Hepatic stellate cell (primary cell): ENCODE measurements at regions not wholly inside any gene's neighbourhood (a gene's known extent, or its start where the extent isn't known, plus 50 kb on each side); places are given as distances from the start of the nearest gene placed in this dataset.
"Not testable (repeated sequence)": the region's sequence is repeated elsewhere in the genome, so short reads cannot be mapped to it uniquely, and the experiment has no call there.

Experiments used
- DNase-seq: peaks from one replicate; pipeline ENCODE4 v3.0.0; 2011; ENCODE audit warnings: low spot score

DNA sequence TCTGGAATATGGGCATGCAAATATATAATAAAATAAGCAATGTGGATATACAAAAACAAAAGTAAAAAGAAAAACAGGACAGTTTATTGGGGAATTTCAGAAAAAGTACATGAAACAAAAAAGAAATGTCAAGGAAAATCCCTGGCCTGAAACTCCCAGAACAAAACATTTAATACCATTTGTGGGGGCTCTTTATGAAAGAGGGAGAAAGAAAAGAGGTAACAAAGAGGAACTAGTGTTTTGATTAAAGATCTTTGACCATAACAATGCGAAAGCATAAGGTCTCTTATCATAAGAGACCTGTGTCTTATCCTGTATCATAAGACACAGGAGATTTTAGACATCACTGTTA, 88.6 kb upstream of the ARID1B start:
- DNase-seq: no peak

DNA sequence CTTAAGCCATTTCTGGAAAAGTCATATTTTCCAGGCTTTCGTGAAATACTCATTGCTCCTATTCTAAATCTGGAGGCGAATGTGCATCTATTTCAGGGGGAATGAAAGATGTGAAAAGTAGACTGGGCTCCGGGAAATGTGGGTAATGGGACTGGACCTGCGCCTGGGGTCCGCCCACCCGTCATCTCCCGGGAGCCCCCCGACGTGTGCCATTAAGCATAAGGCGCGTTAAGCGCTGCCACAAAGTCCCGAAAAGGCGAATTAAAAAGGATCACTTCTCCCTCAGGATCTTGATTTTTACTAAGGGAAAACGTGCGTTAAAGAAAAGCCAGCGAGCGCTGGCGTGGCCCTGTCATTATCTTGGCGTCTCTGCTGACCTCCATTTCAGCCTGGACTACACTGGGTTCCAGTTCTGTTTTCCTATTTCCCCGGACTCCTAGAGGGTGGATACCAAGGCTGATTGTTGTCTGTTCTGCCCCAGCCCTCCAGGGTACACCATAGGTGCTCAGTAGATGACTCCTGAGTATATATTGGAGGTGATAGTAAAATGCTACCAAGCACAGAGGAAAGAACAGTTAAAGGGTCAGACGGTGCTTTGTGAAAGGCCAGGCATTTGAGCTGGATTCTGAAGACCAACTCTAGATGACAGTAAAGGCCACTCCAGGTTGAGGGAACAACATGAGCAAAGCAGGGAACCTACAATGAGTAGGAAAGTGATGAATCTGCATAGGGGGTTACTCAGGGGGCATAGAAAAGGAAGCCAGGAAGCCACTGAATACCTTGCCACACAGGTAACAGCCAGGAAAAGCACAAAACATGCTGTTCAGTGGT, 89.2 kb upstream of the ARID1B start:
- peak; percentile 27 for DNase-seq

DNA sequence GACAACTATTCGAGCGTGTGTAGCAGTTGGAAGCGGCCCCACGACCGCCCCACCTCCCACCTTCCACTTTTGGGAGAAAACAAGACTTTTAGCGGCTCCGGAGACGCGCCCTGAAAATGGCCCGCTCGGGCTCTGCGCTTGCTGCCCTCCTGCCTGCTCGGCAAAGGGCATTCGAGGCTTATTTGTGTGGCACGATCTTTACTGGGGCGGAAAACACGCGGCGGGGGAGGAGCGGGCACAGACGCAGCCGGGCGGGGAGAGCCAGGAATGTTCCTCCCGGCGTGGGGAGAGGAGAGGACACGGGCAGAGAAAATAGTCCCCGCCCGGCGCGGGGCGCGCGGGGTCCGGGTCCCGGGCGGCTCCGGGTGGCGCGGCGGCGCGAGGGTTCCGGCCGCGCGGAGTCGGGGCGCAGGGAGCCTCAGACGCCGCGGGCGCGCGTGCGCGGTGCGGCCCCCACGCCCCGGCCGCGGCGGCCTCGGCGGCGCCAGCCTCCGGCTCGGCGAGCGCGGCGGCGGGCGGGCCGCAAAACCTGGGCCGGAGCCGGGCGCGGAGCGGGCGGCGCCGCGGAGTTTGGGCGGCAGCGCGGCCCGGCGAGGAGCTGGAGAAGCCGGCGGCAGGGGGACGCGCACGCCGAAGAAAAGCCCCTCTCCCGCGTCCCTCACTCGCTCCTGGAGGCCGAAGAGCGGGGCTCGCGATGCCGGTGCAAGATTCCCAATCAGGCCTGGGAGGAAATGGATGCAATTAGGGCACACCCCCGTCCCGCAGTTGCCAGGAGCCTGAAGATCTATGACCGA, 90.0 kb upstream of the ARID1B start:
- DNase-seq: peak; percentile 92

DNA sequence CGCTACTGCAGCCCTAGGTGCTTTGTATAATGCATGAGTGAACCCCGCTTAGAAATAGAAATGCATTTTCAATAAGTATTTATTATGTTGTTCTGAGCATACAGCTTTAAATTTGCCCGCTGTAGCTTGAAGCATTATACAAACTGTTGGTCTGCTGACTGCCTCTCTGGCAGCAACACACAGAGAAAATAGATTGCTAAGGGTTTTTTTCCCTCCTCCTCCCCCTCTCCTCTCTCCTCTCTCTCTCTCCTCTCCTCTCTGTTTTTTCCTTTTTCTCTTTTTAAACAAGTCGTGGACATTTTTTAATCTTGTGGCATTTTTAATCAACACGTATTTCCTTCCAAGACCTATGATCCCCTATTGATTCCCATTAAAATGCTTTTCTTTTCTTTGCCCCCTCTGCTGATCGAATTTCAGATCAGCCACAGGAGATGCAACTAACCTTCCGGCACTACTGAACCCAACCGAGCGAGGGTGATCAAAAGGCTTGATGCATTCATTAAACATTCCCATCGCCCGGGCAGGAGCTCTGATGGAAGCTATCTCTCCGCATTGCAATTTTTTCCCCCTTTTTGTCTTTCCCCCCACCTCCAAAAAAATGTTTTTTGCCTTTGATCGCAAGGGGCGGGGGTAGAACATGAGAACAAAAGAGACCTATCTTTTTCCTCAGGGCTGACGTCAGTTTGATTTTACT, 90.7 kb upstream of the ARID1B start:
- peak; percentile 56 for DNase-seq

DNA sequence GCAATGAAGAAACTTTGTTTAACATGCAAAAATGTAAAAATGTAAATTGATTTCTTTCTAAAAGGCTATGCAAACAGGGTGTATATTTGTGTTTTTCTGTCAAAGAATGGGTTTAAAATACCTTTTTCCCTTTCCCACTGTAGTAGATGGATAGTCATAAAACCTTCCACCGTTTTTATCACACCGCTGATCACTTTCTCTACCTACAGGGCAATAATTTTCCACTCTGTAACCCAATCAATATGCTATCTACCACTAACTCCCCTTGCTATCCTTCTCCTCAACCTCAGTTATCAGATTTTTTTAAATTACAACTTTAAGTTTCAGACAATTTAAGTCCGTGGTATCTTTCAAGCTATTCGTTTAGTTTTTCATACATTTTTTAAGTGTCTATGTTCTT, 91.4 kb upstream of the ARID1B start:
- no peak for DNase-seq

DNA sequence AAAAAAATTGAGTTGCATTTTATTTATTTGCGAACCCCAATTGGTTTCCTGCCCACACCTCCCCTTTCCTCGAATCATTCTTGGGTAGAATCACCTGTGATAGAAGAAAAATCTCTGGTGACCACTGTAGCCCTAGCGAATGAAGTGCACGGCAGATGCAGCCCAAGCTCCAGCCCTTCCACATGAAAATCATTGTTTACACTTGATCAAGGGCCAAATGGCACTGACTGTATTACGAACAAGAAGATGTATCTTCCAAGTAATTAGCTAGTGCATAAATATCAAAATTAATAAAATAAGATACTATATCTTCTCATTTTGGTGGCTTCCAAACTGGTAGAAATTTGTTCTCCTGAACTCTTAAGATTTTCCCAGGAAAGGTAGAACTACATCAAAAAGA, 93.4 kb upstream of the ARID1B start:
- DNase-seq: no peak

DNA sequence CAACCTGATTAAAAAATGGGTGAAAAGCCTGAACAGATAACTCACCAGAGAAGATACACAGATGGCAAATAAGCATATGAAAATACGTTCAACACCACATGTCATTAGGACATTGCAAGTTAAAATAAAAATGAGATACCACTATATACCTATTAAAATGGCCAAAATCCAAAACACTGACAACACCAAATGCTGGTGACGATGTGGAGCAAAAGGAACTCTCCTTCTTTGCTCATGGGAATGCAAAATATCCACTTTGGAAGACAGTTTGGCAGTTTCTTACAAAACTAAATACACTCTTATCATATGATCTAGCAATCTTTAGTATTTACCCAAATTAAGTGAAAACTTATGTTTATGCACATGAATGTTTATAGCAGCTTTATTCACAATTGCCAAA, 100.5 kb upstream of the ARID1B start:
- no peak for DNase-seq

DNA sequence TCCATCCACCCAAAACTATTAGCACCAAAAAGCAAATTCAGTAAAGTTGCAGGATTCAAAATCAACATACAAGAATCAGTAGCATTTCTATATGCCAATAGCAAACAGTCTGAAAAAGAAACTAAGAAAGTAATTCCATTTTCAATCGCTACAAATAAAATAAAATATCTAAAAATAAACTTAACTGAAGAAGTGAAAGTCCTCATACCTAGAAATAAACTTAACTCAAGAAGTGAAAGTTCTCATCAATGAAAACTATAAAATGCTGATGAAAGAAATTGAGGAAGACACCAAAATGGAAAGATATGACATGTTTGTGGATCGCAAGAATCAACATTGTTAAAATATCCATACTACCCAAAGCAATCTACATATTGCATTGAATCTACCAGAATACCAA, 103.0 kb upstream of the ARID1B start:
- DNase-seq: no peak

DNA sequence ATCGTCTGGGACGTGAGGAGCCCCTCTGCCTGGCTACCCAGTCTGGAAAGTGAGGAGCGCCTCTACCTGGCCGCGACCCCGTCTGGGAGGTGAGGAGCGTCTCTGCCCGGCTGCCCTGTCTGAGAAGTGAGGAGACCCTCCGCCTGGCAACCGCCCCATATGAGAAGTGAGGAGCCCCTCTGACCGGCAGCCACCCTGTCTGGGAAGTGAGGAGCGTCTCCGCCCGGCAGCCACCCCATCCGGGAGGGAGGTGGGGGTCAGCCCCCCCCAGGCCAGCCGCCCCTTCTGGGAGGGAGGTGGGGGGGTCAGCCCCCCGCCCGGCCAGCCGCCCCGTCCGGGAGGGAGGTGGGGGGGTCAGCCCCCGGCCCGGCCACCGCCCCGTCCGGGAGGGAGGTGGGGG, 107.1 kb upstream of the ARID1B start:
- not testable (repeated sequence) for DNase-seq

DNA sequence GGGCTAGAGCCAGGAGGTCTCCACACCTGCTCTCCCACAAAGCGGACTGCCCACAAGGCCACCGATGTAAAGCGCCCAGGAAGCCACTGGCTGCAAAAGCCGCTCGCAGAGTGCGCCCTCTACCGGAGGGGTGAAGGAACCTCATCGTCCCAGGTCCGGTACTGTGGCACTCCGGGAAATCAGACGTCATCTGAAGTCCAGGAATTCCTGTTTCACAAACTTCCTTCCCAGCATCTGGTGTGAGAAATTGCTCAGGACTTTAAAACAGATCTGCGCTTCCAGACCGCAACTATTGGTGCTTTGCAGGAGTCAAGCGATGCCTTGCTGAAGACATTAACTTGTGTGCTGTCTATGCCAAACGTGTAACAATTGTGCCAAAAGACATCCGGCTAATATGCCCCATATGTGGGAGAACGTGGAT, 115.1 kb upstream of the ARID1B start:
- DNase-seq: no peak

DNA sequence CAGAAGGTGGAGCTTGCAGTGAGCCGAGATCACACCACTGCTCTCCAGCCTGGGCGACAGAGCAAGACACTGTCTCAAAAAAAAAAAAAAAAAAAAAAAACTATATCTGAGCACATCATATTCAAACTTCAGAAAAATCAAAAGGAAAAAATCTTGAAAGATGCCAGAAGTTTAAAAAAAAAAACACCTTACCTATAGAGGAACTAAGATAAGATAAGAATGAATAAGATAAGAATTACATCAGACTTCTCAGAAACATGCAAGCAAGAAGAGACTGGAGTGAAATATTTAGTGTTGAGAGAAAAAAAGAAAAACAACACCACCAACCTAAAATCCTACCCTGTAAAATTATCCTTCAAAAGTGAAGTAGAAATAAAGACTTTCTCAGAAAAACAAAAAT, 116.8 kb upstream of the ARID1B start:
- DNase-seq: no peak

DNA sequence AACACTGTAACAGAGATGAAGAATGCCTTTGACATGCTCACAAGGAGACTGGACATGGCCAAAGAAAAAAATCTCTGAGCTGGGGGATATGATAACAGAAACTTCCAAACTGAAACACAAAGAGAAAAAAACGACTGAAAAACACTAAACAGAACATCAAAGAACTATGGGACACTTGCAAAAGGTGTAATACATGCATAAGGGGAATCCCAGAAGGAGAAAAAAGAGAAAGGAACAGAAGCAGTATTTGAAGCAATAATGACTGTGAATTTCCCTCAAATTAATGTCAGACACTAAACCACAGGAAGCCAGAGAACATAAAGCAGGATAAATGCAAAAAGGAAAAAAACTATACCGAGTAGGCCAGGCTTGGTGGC, 117.4 kb upstream of the ARID1B start:
- DNase-seq: no peak

DNA sequence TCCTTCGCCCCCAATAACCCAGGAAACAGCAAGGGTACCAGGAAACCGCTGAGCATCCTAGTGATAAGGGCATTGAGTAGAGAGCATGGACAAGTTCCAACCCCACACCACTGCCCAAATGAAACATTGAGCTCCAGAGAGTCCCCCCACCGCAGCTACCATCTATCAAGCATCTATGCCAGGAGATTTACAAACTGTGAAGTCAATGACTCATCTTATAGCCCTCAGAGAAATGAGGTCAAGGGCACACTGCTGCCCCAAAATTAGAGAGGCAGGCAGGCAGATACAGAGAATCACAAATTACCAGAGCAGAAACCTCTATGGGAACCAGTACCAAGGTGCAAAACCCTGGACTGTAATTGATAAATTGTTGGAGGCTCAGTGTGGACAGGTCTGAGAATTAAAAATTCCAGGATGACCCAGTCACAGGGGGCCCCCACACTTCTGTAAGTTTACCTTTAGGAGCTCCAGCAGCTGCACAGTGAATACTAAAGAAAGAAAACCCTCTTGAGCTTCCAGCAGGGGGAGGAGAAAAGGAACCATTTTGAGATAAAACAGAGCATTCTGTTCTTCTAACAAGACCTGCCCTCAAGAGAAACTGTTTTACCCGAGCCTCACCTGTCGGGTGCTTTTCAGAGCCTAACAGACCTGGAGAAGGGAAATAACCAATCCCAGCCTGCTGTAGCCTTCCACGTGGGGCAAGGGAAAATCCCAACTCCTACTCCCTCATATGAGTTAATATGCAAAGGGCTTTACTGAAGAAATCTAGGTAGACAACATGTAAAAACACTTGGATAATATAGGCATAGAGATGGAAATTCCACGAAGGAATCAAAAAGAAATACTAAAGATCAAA, 118.0 kb upstream of the ARID1B start:
- no peak for DNase-seq

DNA sequence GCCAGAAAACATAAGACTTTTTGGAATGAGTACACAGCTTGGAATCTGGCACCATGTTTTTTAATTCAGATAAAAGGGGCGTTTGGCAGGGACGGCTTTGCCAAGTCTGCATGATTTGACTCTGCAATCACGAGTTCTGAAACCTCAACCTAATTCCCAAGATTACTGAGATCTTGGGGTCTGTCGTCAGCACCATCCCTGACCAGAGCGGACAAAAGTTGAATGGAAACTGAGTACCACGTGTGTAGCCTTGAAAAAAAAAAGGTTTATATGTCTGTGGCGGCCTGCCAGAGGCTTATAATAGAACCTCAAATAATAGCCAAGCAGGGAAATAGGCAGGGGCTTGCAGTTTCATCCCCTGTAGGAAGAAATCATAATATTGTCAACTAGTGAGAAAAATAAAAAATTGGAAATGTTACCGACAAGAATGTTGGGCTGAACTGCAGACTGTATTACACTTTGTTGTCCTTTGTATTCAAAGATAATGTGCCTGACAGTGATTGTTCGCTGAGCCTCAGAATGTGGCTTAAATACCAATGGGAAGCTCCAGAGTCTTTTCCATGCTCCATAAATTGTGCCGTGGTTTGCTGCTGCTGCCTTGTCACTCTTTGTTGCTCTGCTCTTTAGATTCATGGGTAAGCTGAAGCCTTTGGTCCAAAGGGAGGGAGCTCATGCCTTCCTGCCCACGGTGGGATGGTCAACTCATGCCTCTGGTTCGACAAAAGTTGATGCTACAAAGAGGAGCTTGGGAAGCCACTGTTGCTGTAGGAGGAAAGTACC, 118.8 kb upstream of the ARID1B start:
- DNase-seq: peak; percentile 36

DNA sequence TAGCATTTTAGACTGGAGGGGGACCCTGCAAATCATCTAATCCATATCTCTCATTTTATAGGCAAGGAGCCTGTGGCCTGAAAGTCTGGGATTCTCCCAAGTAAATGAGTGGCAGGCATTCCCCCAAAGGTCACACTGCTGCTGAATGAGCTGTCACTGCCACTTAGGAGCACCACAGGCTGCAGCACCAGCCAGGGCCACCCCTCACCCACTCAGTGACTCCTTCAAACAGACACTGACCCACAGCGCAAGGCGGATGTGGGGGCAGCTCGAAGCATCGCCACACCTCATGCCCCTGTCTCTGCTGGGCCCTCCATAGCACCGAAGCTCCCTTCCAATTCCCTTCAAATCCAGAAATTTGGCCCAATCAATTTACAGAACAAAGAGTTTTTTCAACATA, 119.9 kb upstream of the ARID1B start:
- no peak for DNase-seq

DNA sequence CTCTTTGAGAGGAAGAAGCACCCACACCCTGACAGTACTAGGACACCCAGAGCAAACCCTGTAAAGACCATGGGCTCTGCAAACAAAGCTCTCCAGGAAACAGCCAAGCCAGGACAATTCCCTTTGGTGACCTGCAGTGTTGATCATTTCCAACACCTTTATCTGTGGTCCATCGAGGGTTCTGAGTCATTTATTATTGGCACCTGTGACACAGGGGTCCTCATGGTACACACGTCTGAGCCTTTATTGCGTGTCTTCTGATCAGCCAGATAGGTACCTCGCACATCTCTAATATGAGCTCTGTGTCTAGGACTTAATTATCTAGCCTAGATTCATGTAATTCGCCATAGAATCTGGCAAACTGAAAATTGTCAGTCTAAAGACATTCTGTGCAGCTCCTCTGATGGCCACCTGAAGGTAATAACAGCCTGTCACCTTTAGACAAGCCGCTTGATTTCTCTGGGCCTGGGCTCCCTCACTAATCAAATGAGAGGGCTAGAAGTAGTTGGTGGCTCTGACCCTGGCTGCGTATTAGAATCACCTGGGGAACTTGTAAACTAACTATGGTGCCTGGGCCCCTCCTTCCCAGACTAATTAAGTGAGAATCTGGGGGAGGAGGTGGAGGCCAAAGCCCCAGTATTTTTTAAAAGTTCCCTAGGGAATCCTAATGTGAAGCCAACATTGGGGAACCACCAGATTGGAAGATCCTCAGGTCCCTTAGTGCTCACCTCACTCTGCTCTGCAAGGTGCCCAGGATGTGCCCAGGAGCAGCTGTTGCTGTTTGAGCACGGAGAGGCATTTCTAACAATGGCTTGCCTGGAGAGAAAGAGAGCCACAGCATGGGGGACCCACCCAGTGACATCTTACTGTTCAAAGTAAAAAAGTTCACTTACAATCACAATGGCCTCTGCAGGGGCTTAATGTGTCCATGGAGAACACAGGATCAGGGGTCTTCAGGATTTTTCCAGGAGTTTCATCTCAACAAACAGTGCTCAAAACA, 122.0 kb upstream of the ARID1B start:
- DNase-seq: no peak

DNA sequence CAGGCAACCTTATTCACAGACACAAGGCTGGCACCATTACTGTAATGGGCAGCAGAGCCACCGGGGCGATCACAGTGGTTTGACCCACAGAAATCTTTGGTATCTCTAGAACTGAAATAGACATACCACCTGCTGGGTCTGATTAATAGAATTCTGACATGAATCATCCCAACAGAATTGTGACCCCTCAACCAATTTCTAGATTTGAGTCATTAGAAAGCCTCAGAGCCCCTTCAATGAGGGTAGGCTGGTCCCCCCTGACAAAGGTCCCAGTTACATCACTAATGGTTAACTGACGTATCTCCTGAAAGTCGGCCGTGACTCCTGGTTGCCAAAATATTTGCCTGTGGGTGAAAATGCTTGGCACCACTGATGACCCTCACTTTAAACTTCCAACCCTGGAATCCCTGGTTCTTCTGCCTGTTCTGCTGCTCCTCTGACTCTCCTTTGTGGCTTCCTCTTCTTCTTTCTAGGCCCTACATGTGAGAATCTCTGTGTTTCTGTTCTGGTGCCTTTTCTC, 124.9 kb upstream of the ARID1B start:
- DNase-seq: no peak

DNA sequence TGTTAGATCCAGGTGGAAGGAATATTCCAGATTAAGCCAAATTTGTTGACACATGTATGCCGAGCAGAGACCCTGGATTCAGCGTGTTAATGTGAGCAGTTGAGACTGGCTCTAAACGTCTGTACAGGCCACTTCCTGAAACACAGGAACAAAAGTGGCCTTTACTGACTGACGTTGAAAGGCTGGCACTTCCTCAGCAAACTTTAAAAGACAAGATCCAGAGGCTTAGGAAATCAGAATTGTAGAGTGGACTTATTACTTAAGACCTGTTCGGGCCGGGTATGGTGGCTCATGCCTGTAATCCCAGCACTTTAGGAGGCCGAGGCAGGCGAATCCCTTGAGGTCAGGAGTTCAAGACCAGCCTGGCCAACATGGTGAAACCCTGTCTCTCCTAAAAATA, 125.7 kb upstream of the ARID1B start:
- no peak for DNase-seq

DNA sequence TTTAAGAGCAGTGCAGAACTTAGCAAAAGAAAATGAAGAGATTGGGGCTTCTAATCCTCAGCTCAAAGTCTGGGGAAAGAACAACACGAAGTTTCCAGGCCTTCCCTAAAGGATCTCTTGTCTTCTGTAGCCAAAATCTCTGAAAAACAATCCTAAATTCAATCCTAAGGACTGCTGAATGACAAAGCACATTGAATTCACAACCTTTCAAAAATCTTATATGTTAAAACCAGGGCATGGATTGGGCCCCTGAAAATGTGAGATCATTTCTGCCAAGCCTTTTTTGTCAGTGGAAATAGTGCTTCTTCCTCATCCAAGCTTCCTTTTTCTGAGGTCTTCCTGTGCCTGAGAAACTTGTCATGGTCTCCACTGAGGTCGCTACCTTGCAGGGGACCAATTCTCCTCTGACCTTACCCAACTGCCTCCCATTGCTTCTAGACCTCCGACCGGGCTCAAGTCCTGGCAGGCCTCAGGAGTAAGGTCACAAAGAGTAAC, 126.2 kb upstream of the ARID1B start:
- DNase-seq: no peak

DNA sequence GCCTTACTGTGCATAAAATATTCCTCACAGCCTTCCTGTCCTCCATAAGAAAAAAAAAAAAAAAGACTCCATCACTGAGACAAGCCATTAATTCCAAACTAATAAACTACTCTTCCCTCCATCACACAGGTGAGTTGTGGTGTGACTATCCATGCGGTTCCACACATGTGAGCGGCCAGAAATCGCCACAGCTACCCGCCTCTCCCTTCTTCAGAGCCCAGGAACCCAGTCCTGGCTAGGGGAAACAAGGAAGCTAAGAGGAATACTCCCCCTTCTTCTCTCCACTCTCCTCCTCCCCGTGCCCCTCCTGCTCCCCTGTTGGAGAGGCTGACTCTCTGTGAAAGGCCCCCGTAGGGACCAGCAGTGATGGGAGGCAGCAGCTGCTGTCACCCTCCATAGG, 128.6 kb upstream of the ARID1B start:
- no peak for DNase-seq
